Activated CD4-positive, alpha-beta memory T cell treated with anti-CD3 and anti-CD28 coated beads, Interleukin-2, amount 10 ng/mL, durations not matched to agents 7 days and 5 days (primary cell): ENCODE measurements at regions not wholly inside any gene's neighbourhood (a gene's known extent, or its start where the extent isn't known, plus 50 kb on each side); places are given as distances from the start of the nearest gene placed in this dataset.

Experiments used
- CTCF ChIA-PET: fragments of 350-600 bp; sonication (Branson Sonifier 250); formaldehyde crosslinking; loops from one replicate; lab custom pipeline; 2021; ENCODE audit warnings: antibody characterized with exemption, inconsistent platforms; lab: Charles Lee
- POLR2A ChIA-PET: fragments of 350-600 bp; sonication (Branson Sonifier 250); formaldehyde crosslinking; loops from one replicate; lab custom pipeline; 2021; ENCODE audit warnings: antibody characterized with exemption; lab: Charles Lee
- DNase-seq: peaks from one replicate; pipeline ENCODE4 v3.0.0-alpha.2; 2020
- H3K27ac Mint-ChIP-seq: one replicate; pipeline ENCODE4 v1.8.0; 2021; ENCODE audit warnings: mild to moderate bottlenecking, mixed read lengths
- H3K27me3 Mint-ChIP-seq: one replicate; pipeline ENCODE4 v1.8.0; 2021; ENCODE audit warnings: mixed read lengths
- H3K36me3 Mint-ChIP-seq: one replicate; pipeline ENCODE4 v1.8.0; 2021; ENCODE audit warnings: low read depth, mixed read lengths
- H3K4me1 Mint-ChIP-seq: one replicate; pipeline ENCODE4 v1.8.0; 2021; ENCODE audit warnings: mixed read lengths
- H3K4me3 Mint-ChIP-seq: one replicate; pipeline ENCODE4 v1.8.0; 2021; ENCODE audit warnings: mild to moderate bottlenecking, mixed read lengths
- H3K9me3 Mint-ChIP-seq: one replicate; pipeline ENCODE4 v1.8.0; 2021; ENCODE audit warnings: mixed read lengths

- Mint-ChIP-seq H3K4me3 (no peak overlapping the region), H3K4me1 (no peaks in the 10 kb centered on the region), H3K27me3 (no peaks in the 10 kb centered on the region), H3K27ac (no peak overlapping the region), H3K9me3 (no peaks in the 10 kb centered on the region), H3K36me3 (no peaks in the 10 kb centered on the region)
- no peak for DNase-seq
- CTCF ChIA-PET = no interaction called here
- POLR2A ChIA-PET = no interaction called here
Measured at GRCh38 chr6:1087154-1087843, 224.6 kb upstream of the FOXQ1 start.

GRCh38 chr6:1086446-1087153 lies 225.3 kb upstream of the FOXQ1 start:
- Mint-ChIP-seq H3K27ac (no peak overlapping the region), H3K9me3 (no peaks in the 10 kb centered on the region), H3K4me3 (no peak overlapping the region), H3K4me1 (no peaks in the 10 kb centered on the region), H3K27me3 (no peaks in the 10 kb centered on the region), H3K36me3 (no peaks in the 10 kb centered on the region)
- CTCF ChIA-PET = no interaction called here
- POLR2A ChIA-PET = no interaction called here
- DNase-seq = no peak

GRCh38 chr6:1082285-1082935 lies 229.5 kb upstream of the FOXQ1 start:
- H3K36me3 Mint-ChIP-seq = no peaks in the 10 kb centered on the region
- H3K27ac Mint-ChIP-seq = no peak overlapping the region
- H3K27me3 Mint-ChIP-seq = peaks cover 4% of the 10 kb centered on the region
- CTCF ChIA-PET = no interaction called here
- no peaks in the 10 kb centered on the region for H3K4me1 Mint-ChIP-seq
- no peak for DNase-seq
- POLR2A ChIA-PET = no interaction called here
- no peak overlapping the region for H3K4me3 Mint-ChIP-seq
- no peaks in the 10 kb centered on the region for H3K9me3 Mint-ChIP-seq

- Mint-ChIP-seq H3K4me1 (no peaks in the 10 kb centered on the region), H3K27me3 (peaks cover 4% of the 10 kb centered on the region), H3K36me3 (no peaks in the 10 kb centered on the region), H3K27ac (no peak overlapping the region), H3K4me3 (no peak overlapping the region), H3K9me3 (no peaks in the 10 kb centered on the region)
- ChIA-PET POLR2A (no interaction called here), CTCF (interaction anchor here (0.9 kb wide), 1 partner anchor 355 kb away, joined by 3 read pairs; no protein-coding TSS in a partner anchor)
- no peak for DNase-seq
Measured at GRCh38 chr6:1081551-1082284, 230.2 kb upstream of the FOXQ1 start.

- Mint-ChIP-seq H3K36me3 (no peaks in the 10 kb centered on the region), H3K4me1 (no peaks in the 10 kb centered on the region), H3K27me3 (peaks cover 5% of the 10 kb centered on the region), H3K4me3 (no peak overlapping the region), H3K27ac (no peak overlapping the region), H3K9me3 (no peaks in the 10 kb centered on the region)
- no peak for DNase-seq
- ChIA-PET CTCF (interaction anchor here (0.9 kb wide), 1 partner anchor 356 kb away, joined by 3 read pairs; no protein-coding TSS in a partner anchor), POLR2A (no interaction called here)
Measured at GRCh38 chr6:1080453-1081337, 231.2 kb upstream of the FOXQ1 start.

- POLR2A ChIA-PET = no interaction called here
- no peaks in the 10 kb centered on the region for H3K36me3 Mint-ChIP-seq
- CTCF ChIA-PET = no interaction called here
- H3K4me1 Mint-ChIP-seq = no peaks in the 10 kb centered on the region
- H3K27ac Mint-ChIP-seq = no peak overlapping the region
- DNase-seq = no peak
- H3K27me3 Mint-ChIP-seq = peaks cover 8% of the 10 kb centered on the region
- H3K4me3 Mint-ChIP-seq = no peak overlapping the region
- H3K9me3 Mint-ChIP-seq = no peaks in the 10 kb centered on the region
Measured at GRCh38 chr6:1079525-1079924, 232.4 kb upstream of the FOXQ1 start.

- ChIA-PET CTCF (no interaction called here), POLR2A (no interaction called here)
- no peaks in the 10 kb centered on the region for H3K4me1 Mint-ChIP-seq
- no peak overlapping the region for H3K27ac Mint-ChIP-seq
- H3K4me3 Mint-ChIP-seq = no peak overlapping the region
- DNase-seq = no peak
- peaks cover 8% of the 10 kb centered on the region for H3K27me3 Mint-ChIP-seq
- H3K9me3 Mint-ChIP-seq = no peaks in the 10 kb centered on the region
- no peaks in the 10 kb centered on the region for H3K36me3 Mint-ChIP-seq
Measured at GRCh38 chr6:1077478-1078416, 234.2 kb upstream of the FOXQ1 start.

GRCh38 chr6:1076531-1077459 lies 235.1 kb upstream of the FOXQ1 start:
- no peaks in the 10 kb centered on the region for H3K9me3 Mint-ChIP-seq
- peaks cover 8% of the 10 kb centered on the region for H3K27me3 Mint-ChIP-seq
- no peak overlapping the region for H3K4me3 Mint-ChIP-seq
- no peaks in the 10 kb centered on the region for H3K4me1 Mint-ChIP-seq
- H3K36me3 Mint-ChIP-seq = no peaks in the 10 kb centered on the region
- DNase-seq = no peak
- POLR2A ChIA-PET = no interaction called here
- H3K27ac Mint-ChIP-seq = no peak overlapping the region
- CTCF ChIA-PET = no interaction called here

GRCh38 chr6:1075880-1076279 lies 236.0 kb upstream of the FOXQ1 start:
- H3K4me1 Mint-ChIP-seq = no peaks in the 10 kb centered on the region
- ChIA-PET POLR2A (no interaction called here), CTCF (no interaction called here)
- peaks cover 8% of the 10 kb centered on the region for H3K27me3 Mint-ChIP-seq
- no peak overlapping the region for H3K27ac Mint-ChIP-seq
- no peaks in the 10 kb centered on the region for H3K9me3 Mint-ChIP-seq
- H3K36me3 Mint-ChIP-seq = no peaks in the 10 kb centered on the region
- H3K4me3 Mint-ChIP-seq = no peak overlapping the region
- DNase-seq = no peak

GRCh38 chr6:1075444-1075843 lies 236.5 kb upstream of the FOXQ1 start:
- Mint-ChIP-seq H3K27ac (no peak overlapping the region), H3K36me3 (no peaks in the 10 kb centered on the region), H3K4me3 (no peak overlapping the region), H3K9me3 (no peaks in the 10 kb centered on the region), H3K27me3 (peaks cover 8% of the 10 kb centered on the region), H3K4me1 (no peaks in the 10 kb centered on the region)
- CTCF ChIA-PET = no interaction called here
- no peak for DNase-seq
- POLR2A ChIA-PET = no interaction called here

GRCh38 chr6:1070085-1070521 lies 241.8 kb upstream of the FOXQ1 start:
- peaks cover 5% of the 10 kb centered on the region for H3K27me3 Mint-ChIP-seq
- no peak overlapping the region for H3K4me3 Mint-ChIP-seq
- DNase-seq = no peak
- no peaks in the 10 kb centered on the region for H3K4me1 Mint-ChIP-seq
- ChIA-PET CTCF (no interaction called here), POLR2A (no interaction called here)
- no peaks in the 10 kb centered on the region for H3K9me3 Mint-ChIP-seq
- no peaks in the 10 kb centered on the region for H3K36me3 Mint-ChIP-seq
- H3K27ac Mint-ChIP-seq = no peak overlapping the region
